ENCODE measurements at regions not wholly inside any gene's neighbourhood (a gene's known extent, or its start where the extent isn't known, plus 50 kb on each side); places are given as distances from the start of the nearest gene placed in this dataset.

DNA sequence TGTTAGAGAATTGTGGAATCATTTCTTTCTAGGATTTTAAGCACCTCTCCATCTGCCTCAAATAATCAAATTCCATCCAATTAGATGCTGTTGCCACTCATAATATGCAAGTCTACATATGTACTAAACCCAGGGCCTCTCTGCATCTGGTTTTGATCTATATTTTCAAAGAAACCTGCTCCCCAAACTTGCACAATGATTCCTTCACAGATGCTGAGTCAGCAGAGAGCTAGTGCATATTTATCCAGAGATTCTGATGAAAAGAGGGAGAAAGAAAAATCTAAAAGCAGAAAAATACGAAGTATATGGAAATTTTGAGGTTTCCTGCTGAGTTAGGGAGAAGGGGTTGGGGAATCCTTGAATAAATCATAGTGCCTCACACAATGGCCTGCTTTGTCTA is 235.1 kb upstream of the RBFOX1 start:
- DNase-seq (ENCODE audit: low spot score), result no peak

DNA sequence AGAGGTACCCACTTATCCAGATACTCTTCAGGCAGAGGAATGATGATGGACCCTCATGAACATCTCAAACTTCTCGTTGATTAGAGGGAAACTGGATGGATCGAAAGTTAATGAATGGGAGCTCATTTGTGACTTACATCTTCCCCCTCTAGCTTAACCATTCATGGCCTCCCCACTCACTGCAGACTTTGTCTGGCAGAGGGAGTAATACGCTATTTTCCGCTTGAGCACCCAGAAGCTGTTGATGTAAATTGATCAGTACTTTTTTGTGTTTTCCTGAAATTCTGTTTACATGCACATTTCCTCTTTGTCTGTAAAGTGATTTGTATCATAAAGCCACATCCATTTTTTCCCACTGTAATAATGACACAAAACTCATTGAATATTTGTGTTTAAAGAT is 239.1 kb upstream of the RBFOX1 start:
- DNase-seq (ENCODE audit: low spot score), result no peak

DNA sequence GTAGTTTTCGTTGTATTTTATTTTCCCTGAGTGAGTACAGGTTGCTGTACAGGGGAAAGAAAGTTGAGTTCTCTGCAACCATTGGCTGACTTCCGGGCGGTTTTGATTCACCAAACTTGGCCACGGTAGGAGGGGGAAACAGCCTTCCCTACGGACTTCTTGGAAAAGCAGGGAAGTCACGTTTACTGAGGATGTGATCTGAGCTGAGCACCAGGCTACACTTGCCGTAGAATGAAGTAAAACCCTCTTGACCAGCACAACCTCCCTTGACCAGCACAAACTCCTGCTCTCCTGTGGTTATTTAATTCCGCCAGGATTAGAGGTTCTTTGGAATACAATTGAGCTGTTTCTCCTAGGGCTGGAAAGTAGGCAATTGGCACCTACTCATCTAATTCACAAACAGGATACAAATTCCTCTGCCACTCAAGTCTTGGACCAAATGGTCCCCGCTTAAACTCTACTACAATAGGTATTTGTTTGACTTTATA is 242.0 kb upstream of the RBFOX1 start:
- no peak for DNase-seq (ENCODE audit: low spot score)

DNA sequence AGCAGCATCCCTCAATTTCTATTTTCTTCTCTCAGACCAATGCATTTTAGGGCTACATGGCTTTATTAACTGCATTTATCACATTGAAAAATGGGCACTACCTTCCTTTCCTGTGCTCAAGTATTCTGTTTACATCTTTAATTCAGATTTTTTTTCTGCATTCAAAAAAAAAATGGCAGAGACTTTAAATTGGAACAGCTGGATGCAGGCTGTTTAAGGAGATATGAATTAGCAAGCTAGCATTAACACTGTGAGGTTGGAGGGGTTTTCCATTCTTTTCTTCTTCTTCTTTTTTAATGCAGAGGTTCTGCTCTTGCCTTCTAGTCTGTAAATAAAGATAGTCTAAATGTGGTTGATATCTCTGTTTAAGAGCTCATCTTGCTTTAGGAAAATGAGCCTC is 242.9 kb upstream of the RBFOX1 start:
- DNase-seq (ENCODE audit: low spot score), result no peak

DNA sequence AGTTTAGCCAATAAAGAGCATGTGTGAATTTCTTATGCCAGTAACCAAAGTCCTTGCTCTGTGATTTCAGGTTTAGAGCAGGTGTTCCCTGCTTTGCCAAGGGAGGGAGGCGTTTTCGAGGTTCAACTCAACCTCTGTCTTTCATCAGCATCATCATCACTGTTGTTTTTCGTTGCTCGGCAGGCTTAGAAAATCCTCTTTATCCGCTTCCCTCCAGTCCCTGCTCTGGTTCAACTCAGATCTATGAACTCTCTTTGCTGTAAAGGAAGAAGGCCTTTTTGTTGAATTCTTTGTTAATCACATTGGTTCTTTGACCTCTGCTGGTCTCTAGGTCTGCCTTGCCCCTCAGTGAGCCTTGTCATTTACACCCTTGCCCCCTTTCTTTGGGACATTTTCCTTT is 243.9 kb upstream of the RBFOX1 start:
- no peak for DNase-seq (ENCODE audit: low spot score)

DNA sequence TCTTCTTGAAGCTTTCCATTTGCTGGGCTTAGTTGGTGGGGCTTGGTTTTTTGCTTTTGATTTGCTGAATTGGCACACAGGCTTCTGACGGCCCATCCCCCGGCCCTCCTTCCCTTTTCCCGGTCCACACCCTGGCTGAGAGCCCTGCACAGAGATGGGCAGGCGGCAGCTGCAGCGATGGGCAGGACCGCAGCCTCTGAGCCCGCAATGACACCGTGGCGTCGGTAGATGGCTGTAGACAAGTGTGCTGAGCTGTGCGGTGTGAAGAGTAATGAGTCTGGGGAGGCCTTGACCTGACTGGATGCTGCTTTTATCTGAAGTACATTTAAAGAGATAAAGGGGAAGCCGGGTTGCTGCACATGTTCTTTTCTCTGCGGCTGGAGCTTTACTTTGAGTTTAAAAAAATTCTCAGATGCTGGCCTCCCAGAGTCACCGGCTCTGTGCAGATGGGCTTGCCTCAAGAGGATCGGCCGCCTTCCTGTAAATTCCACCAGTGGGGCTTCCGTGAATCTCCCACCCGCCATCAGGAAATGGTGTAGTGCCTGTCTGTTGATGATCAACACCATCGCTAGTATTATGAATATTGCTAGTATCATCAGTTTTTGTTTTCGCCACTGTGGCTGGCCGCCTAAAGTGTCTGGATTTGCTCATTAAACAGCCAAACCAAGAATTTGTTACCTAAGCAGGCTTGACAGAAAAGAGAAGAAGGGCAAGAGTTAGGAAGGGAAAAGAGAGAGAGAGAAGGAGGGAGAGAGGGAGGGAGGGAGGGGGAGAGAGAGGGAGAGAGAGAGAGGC is 245.6 kb upstream of the RBFOX1 start:
- DNase-seq (ENCODE audit: low spot score), result peak; percentile 75

DNA sequence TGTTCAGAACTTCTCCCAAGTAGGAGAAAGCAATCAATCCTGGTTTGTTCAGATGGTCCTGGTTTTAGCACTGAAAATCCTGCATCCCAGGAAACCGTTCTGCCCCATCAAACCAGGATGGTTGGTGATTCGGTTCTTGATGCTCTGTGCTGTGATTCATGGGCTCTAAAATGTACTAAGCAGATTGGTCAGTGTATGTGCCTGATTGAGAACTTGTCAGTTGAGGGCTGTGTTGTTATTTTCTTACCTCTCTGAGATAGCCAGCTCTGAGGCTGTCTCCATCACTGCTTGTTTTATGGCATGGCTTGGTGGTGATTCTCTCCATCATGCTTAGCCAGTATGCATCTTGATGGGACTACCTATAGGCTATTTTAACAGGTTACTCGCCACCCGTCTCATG is 246.9 kb upstream of the RBFOX1 start:
- DNase-seq (ENCODE audit: low spot score), result no peak

DNA sequence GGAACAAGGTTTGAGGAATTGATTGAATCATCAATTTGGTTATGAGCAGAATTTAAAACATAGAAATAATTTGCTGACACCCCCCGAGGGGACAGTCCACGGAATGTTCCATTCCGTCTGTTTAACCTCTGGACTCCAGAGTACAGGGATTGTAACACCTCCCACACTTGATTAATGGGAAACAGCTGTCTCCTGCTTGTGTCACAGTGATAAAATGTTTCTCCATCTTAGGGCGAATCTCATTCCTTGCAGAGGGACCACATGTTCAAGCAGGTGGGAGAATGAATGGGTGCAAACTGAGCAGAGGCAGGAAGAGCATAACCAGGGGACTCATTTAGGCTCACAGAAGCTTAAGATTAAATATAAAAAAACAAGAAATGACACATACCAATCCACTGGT is 249.5 kb upstream of the RBFOX1 start:
- no peak for DNase-seq (ENCODE audit: low spot score)

DNA sequence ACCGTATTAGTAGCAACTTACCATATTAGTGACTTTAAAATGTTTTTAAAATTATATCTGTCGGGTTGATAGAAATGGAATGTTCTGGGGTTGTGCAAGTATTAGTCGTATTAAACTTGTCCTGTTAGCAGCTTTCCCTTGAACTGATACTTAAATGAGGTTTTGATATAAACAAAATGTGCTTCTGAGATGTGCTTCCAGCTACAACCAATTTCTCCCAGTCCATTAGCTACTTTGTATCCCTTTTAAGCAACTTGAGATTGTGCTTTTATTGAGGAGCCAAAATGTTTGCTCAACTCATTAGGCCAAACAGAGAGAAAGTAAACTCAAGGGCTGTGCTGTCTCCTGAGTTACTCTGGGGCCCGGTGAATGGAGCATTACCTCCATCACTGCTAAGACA is 255.0 kb upstream of the RBFOX1 start:
- no peak for DNase-seq (ENCODE audit: low spot score)

DNA sequence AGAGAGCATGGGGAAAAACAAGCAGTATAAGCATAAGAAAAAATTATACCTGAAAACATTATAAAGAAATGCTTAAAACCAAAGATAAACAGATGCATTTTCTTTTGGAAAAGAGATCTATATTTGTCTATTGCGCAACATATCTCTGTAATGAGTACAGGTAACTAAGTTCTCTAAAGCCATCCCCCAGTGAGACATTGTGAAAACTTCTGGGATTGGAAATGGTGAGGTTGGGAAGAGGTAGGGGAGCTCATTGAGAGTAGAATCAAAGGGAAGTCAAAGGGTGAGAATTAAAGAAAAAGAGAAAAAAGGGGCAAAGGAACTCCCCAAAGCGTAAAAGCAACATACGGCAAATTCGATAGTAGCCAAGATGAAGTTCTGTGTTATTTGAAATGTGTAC is 257.9 kb upstream of the RBFOX1 start:
- no peak for DNase-seq (ENCODE audit: low spot score)

DNA sequence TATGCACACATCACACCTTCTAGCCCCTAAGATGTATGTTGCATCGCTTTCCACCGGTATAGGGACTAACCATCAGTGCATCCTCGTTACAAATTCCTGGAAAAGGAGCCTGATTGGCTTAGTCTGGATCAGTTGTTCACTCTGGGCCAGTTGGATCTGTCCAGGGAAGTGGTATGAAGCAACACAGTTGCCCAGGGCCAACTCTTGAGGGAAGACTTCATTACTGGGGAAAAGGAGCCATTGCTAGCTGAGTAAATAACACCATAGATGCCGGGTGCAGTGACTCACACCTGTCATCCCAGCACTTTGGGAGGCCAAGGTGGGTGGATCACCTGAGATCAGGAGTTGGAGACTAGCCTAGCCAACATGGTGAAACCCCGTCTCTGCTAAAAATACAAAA is 275.2 kb upstream of the RBFOX1 start:
- DNase-seq (ENCODE audit: low spot score), result no peak

DNA sequence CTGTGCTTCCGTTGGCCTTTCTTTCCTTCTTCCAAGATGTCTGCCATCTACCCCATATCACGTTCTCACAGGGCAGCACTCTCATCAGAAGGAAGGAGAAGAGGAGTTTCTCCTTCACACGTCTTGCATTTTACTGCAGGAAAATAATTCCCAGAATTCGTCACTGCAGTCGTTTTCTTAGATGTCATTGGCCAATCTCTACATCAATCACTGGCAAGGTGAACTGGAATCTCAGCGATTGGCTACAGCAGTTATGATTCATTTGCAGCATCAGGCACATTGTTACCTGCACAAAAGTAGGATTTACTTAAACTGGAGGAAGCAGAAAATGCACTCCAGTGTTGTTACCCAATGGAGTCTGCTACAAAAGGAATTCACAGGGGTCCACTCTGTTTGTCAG is 277.2 kb upstream of the RBFOX1 start:
- DNase-seq (ENCODE audit: low spot score), result no peak

DNA sequence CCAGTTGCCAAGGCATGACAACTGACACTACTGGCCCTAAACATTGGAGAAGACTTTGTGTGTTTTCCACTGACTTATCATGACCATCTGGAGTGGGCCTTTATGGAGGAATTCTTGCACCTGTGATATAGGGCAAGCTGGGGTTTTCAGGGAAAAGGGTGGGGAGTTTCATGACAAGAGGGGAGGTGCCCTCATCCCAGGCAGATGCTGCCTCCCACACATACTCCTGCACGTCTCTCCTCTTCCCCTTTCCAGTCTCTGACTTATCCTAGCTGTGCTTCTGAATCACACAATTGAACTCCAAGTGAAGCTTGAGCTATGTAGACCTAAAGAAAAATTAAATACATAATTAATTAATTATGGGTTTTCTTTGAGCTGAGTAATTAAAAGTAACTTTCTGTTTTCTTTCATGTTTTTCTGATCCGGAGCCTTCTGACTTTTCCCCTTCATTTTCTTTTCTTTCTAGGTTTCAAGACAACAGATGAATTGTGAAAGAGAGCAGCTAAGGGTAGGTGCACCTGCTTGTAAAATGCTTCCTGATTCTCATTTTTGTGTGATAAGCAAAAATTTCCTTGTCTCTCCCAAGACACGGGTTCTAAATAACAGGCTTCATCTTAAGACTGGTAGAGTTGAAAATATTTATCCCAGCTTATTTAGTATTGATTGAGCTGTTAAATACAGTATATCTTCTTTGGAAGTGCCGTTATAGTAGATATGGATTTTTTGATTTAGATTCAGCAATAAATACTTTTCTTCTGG is 280.9 kb upstream of the RBFOX1 start:
- no peak for DNase-seq (ENCODE audit: low spot score)

DNA sequence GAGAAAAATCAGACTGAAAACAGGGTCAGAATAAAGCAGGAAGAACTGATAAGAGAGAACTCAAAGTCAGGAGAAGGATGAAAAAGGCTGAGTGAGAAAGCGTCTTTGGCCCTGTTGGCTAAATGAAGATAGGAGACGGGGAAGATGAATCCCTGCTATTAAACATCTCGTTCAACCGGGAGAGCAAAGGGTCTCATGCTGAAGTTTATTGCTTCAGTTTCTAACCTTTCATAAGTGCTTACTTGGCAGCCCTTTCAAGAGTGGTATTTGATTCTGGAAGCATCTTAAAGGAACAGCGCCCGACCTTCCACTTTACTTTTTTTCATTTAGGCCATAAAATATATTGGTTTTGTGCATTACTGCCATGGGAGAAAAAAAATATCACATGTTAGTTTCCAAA is 288.3 kb upstream of the RBFOX1 start:
- no peak for DNase-seq (ENCODE audit: low spot score)

DNA sequence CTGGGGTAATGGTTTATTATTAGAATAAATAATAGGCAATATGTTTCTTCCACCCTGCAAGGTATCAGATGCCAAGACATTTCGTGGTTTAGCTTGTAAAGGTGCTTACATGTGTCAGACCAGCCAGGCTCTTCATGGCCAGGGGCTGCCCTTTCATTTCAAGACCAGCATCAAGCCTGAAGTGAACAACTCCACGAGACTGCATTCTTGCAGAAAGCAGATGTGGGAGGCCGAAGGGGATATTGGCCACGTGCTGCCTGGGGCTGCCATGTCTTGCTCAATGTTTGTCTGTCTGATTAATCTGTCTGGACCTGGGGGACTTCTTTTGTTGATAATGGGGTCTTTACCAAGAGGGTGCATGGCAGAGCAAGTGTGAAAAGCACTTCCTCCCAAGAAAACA is 294.2 kb upstream of the RBFOX1 start:
- DNase-seq (ENCODE audit: low spot score), result no peak

DNA sequence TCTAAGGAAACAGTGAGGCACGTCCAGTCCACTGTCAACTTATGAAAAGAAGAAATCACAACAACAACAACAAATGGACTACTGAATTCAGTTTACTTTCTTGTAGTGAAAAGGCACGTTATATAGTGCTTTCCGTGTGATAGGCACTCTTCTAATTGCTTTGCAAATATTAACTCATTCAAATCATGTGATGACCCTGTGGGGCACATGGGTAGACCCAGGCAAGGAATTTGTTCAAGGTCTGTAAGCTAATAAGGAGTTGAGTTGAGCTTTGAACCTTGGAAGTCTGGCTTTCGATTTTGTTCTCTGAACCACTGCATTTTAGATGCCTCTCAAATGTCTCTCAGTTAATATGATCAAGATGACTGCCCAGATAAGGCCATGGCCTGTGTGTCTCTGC is 295.1 kb upstream of the RBFOX1 start:
- DNase-seq (ENCODE audit: low spot score), result no peak

DNA sequence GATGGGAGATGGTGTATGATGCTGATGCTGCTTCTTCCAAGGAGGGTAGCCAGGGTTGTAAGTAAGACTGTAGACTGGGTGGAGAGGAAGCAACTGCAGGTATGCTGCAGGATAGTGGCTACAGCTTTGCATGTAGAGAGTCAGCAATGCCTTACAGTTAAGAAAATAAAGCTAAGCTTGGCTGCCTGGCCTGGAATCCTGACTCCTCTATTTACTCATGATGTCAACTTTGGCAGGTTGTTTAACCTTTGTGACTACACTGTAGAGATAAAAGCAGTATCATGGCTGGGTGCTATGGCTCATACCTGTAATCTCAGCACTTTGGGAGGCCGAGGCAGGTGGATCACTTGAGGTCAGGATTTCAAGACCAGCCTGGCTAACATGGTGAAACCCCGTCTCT is 301.6 kb upstream of the RBFOX1 start:
- DNase-seq (ENCODE audit: low spot score), result no peak

DNA sequence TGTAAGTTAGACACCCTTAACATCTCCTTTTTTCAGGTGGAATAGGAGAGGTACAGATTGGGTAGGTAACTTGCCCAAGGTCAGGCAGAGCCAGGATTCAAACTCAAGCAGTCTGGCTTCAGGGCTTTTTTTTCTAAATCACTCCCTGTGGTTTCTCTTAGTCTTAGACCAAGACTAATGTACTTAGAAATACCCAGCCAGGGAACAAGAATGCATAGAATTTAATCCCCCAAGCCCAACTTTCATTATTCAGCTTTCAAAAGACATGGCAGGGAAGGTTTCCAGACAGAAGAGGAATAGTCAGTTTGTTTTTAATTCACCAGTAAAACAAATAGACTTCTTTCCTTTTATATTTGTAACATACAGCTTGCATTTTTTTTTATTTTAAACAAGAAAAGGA is 305.2 kb upstream of the RBFOX1 start:
- DNase-seq (ENCODE audit: low spot score), result no peak

DNA sequence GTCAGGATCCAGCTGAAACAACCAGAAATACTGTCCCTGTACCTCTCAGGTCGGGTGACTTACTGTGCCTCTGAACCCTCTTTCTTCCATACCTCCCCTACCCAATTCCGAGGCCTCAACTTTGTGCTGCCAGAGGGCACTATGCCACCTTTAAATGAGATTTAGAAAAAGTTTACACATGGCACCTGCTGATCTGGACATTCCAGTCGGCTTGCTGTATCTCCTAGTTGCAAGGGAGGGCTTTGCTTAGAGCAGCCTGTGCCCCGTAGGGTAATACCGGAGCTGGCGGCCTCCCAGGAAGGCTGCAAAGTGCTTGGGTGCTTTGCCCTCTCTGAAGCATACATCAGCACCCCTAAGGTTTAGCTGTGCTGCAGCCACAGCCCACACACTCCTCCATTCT is 306.0 kb upstream of the RBFOX1 start:
- no peak for DNase-seq (ENCODE audit: low spot score)

DNA sequence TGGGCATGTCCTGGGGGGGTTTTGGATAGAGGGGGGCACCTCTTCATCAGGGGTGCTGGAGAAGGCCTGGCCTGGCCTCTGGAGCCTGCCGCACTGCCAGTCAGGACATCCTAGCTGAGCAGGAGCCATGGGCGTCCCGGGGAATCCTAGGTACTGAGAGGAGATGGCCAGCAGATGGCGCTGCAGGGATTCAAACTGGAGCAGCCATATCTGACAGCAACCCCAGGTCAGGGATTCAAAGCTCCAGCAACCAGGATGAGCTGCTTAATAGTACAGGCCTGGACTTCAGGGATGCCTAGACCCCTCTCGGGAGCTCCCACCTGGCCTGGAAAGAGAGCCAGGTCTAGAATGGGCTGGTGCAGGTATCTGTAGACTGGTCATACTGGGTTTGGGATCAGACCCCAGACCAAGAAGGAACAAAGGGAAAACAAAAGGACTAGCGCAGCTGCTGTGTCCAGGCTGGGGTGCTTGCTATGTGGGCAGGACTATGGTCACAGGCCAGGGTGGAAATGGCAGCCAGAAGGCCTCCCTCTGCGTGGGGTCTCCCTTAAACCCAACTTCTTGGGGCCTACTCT is 306.9 kb upstream of the RBFOX1 start:
- peak; percentile 72 for DNase-seq (ENCODE audit: low spot score)

DNA sequence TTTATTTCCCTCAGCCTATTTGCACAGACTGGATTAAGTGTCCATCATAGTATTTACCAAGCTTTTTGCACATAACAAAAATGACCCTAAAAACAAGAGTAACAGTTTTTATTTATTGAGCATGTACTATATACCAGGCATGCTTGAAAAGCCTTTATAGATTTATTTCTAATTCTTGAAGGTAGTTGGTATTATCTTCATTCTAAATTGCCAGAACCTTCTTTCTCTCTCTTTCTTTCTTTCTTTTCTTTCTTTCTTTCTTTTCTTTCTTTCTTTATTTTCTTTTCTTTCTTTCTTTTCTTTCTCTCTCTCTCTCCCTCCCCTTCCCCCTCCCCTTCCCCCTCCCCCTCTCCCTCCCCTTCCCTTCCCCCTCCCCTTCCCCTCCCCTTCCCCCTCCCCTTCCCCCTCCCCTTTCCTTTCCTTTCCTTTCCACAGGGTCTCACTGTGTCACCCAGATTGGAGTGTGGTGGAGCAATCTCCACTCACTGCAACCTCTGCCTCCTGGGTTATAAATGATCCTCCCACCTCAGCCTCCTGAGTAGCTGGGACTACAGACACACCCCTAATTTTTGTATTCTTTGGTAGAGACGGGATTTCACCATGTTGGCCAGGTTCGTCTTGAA is 310.9 kb upstream of the RBFOX1 start:
- no peak for DNase-seq (ENCODE audit: low spot score)

DNA sequence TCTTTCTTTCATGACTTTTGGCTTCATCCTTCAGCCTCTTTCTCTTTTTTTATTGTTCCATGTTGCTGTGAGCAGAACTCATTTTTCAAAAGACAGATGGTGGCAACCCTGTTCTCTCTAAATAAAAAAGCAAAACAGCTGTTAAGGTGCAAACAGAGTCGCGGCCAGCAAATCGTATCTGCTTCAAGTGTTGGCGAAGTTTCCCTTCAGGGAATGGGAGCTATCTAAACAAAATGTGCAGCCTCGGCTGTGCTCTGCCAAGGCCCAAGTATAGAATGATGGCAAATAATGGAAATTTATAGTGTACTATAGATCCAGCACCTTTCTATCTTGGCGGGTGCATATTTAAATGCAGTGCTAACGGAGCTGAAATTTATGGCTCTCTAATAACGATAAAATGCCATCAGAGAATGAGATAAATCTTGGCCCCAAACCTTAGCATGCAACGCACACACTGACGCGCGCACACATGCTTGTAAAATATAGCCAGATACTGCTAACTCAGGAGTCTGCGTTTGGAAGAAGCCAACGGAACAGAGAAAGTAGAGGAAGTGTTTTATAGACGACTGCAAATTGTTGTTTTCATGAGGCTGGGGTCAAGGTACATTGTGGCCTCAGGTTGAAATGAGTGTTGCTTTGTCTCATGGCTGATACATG is 315.5 kb upstream of the RBFOX1 start:
- DNase-seq (ENCODE audit: low spot score), result no peak

Measured in Ammon's horn (tissue), 1 donor.